ENCODE measurements at regions not wholly inside any gene's neighbourhood (a gene's known extent, or its start where the extent isn't known, plus 50 kb on each side); places are given as distances from the start of the nearest gene placed in this dataset.
"Not testable (repeated sequence)": the region's sequence is repeated elsewhere in the genome, so short reads cannot be mapped to it uniquely, and the experiment has no call there.

DNA sequence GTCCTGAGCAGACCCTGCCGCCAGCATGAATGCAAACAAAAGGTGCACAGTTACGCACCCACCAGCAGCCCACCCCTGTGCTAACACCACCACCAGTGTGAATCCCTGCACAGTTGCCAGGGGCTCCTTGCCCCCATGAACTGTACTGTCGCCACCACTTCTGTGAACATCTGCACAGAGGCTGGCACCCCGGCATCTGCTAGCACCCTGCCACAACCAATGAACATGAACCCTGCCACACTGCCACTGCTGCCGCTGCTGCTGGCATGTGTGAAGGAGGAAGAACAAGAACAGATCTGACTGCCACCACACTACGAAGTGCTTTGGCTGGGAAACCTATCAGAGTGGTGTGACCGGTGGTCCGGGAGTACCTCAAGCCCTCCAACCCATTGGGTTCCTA is 261.3 kb downstream of the PARM1 start:
- TF ChIP-seq, protein P1, sequence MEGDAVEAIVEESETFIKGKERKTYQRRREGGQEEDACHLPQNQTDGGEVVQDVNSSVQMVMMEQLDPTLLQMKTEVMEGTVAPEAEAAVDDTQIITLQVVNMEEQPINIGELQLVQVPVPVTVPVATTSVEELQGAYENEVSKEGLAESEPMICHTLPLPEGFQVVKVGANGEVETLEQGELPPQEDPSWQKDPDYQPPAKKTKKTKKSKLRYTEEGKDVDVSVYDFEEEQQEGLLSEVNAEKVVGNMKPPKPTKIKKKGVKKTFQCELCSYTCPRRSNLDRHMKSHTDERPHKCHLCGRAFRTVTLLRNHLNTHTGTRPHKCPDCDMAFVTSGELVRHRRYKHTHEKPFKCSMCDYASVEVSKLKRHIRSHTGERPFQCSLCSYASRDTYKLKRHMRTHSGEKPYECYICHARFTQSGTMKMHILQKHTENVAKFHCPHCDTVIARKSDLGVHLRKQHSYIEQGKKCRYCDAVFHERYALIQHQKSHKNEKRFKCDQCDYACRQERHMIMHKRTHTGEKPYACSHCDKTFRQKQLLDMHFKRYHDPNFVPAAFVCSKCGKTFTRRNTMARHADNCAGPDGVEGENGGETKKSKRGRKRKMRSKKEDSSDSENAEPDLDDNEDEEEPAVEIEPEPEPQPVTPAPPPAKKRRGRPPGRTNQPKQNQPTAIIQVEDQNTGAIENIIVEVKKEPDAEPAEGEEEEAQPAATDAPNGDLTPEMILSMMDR (IDR thresholded peaks at IDR 0.05): no peak
- TF ChIP-seq POLR2A (IDR thresholded peaks at IDR 0.05): no peak
- H3K4me3 ChIP-seq (ENCODE audit: low read depth, poor library complexity, severe bottlenecking): no peak overlapping the region
- no peak for DNase-seq (ENCODE audit: low spot score in 2 of 2)
- 88 to 90% methylated on average over 8 of the region's 8 CpGs for WGBS, 2 donors
- intact Hi-C loops (cut with DNase I; ENCODE audit: low total_unique reads): no loop called here

DNA sequence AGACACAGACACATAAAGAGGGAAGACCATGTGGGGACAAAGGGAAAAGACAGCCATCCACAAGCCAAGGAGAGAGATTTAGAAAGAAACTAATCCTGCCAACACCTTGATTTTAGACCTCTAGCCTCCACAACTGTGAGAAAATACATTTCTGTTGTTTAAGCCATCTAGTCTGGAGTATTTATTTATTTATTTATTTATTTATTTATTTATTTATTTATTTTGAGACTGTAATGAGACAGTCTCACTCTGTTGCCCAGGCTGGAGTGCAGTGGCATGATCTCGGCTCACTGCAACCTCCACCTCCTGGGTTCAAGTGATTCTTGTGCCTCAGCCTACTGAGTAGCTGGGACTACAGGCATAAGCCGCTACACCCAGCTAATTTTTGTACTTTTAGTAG is 259.3 kb downstream of the PARM1 start:
- H3K4me3 ChIP-seq (ENCODE audit: low read depth, poor library complexity, severe bottlenecking); DNase-seq (ENCODE audit: low spot score in 2 of 2); intact Hi-C loops (cut with DNase I; ENCODE audit: low total_unique reads): not testable (repeated sequence)
- WGBS, 2 donors: 74 to 100% methylated on average over 2 of the region's 2 CpGs

DNA sequence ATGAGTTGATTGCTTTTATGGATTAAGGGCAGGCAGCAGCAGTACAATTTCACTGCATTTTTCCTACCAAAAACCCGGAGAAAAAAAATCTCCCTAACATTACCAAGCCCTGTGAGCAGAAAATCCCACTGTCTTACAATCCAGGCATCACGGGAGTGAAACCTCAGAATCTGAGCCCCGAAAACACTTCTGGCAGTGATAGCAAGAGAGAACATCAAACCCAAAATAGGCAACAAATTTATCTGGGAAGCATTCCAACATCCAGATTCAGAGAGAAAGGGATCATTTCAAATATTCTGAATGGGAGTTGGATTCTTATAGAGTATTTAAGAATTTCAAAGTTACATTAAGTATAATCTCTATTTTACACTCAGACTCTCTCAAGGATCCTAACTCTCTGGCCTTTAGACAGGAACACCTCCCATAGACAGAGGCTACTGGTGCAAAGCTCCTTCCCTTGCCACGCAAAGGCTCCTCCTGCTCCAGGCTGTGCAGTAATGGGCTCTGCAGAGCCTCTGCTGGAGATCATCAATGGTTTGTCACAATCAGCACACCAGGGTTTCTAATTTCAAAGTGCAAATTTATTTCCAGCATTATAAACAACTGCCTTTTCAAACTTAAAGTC is 256.9 kb downstream of the PARM1 start:
- WGBS, 2 donors: 51 to 63% methylated on average over 4 of the region's 4 CpGs
- no peak for DNase-seq (ENCODE audit: low spot score in 2 of 2)
- no peak for TF ChIP-seq POLR2A (IDR thresholded peaks at IDR 0.05)
- TF ChIP-seq, protein P1 (IDR thresholded peaks at IDR 0.05): no peak
- intact Hi-C loops (cut with DNase I; ENCODE audit: low total_unique reads): no loop called here
- no peak overlapping the region for H3K4me3 ChIP-seq (ENCODE audit: low read depth, poor library complexity, severe bottlenecking)

DNA sequence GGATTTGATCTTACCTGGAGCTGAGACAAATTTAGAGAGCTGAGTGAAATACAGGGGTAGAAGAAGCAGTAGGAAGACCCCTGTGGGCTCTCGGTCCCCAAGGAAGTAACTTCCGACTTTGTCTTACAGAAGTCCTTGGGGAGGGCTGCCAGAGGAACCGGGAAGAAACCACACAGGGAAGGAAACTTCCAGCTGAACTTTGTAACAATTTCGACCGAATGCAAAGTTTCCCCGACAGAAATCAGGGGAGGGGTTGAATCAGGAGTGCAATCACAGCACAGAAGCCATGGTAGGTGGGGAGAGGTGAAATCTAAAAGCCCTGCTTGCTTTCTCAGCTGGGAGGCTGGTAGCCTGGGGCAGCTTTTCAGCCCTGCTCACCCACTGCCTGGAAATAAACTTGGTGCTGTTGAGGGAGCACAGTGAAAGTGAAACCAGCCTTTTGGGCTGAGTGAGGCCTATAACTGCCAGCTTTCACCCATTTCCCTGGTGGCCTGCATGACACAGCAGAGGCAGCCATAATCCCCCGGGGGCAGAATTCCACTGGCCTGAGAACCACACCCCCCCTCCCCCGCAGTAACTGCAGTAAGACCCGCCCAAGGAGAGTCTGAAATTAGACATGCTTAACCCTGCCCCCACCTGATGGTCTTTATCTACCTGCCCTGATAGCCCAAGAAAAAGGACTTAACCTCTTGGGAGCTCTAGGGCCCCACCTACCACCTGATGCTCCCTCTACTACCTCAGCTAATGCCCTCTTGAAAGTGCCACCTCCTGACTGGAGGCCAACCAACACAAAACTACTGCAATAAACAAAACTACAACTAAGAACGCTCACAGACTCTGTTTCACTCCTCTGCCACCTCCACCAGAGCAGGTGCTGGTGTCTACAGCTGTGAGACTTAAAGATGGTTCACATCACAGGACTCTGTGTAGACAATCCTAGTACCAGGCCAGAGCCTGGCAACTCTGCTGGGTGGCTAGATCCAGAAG is 248.2 kb downstream of the PARM1 start:
- no peak for DNase-seq (ENCODE audit: low spot score in 2 of 2)
- whole genome bisulfite sequencing, 2 donors: 71 to 79% methylated on average over 10 of the region's 10 CpGs
- H3K4me3 ChIP-seq (ENCODE audit: low read depth, poor library complexity, severe bottlenecking): no peak overlapping the region
- intact Hi-C loops (cut with DNase I; ENCODE audit: low total_unique reads): no loop called here
- no peak for TF ChIP-seq POLR2A (IDR thresholded peaks at IDR 0.05)
- TF ChIP-seq, protein P1 (IDR thresholded peaks at IDR 0.05): no peak

DNA sequence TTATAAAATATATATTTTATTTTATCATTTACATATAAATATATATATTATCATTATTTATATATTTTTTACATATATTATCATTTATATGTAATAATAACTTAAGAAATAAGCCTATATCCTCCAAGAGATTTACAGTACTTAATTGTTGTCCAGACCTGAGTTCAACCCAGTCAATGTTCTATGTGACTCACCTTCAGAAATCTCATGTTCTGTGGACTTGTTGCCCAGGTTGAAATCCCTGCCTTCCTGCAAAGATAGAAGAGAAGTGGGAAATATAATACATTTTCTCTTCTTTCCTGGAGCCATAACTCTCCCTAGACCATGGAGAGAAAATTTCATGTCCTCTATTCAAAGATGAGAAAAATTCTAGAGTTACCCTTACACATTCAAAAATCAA is 247.3 kb downstream of the PARM1 start:
- no peak for DNase-seq (ENCODE audit: low spot score in 2 of 2)
- intact Hi-C loops (cut with DNase I; ENCODE audit: low total_unique reads): no loop called here
- TF ChIP-seq, protein P1 (IDR thresholded peaks at IDR 0.05): no peak
- no peak for TF ChIP-seq POLR2A (IDR thresholded peaks at IDR 0.05)
- no peak overlapping the region for H3K4me3 ChIP-seq (ENCODE audit: low read depth, poor library complexity, severe bottlenecking)

DNA sequence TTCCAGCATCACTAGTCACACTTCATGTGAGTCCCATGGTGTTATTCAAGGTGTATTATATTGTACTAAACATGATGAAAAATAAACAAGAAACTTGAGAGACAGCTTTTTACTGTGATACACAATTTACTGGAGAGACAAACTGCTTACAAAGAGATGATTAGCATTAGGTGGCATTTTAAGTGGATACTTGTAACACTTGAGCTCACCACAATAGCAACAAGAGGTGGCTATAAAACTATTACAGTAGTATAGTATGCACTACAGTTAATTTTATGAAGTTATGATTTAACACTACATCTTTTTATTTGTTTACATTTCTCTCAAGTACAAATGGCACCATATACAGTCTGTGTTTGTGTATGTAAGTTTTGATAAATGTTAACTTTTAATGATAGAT is 246.6 kb downstream of the PARM1 start:
- DNase-seq (ENCODE audit: low spot score in 2 of 2): no peak
- TF ChIP-seq, protein P1 (IDR thresholded peaks at IDR 0.05): no peak
- no peak for TF ChIP-seq POLR2A (IDR thresholded peaks at IDR 0.05)
- no peak overlapping the region for H3K4me3 ChIP-seq (ENCODE audit: low read depth, poor library complexity, severe bottlenecking)
- intact Hi-C loops (cut with DNase I; ENCODE audit: low total_unique reads): no loop called here

Data from lower leg skin (tissue), 4 donors.